ENCODE measurements at regions not wholly inside any gene's neighbourhood (a gene's known extent, or its start where the extent isn't known, plus 50 kb on each side); places are given as distances from the start of the nearest gene placed in this dataset.

DNA sequence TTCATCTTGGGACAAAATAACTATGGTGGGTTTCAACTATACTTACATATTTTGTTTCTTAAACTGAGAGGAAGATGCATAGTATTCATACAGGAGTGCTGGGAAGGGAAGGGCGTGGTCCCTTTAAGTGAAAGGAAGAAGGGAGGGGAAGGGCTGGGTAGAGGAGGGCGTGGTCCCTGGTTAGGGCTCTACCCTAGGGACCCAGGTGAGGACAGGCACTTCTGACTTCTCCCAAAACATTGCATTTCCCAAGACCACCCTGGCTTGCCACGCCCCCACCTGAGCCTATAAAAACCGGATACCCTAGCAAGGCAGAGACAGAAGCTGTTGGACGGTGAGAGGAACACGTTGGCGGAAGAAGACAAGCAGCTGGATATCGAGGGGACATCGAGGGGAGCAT is 157.6 kb upstream of the PLXNA4 start:
- DNase-seq (ENCODE audit: low read depth), result no peak
- TF ChIP-seq, protein P1, sequence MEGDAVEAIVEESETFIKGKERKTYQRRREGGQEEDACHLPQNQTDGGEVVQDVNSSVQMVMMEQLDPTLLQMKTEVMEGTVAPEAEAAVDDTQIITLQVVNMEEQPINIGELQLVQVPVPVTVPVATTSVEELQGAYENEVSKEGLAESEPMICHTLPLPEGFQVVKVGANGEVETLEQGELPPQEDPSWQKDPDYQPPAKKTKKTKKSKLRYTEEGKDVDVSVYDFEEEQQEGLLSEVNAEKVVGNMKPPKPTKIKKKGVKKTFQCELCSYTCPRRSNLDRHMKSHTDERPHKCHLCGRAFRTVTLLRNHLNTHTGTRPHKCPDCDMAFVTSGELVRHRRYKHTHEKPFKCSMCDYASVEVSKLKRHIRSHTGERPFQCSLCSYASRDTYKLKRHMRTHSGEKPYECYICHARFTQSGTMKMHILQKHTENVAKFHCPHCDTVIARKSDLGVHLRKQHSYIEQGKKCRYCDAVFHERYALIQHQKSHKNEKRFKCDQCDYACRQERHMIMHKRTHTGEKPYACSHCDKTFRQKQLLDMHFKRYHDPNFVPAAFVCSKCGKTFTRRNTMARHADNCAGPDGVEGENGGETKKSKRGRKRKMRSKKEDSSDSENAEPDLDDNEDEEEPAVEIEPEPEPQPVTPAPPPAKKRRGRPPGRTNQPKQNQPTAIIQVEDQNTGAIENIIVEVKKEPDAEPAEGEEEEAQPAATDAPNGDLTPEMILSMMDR (IDR thresholded peaks at IDR 0.05; ENCODE audit: control insufficient read depth, insufficient read depth, low read depth, low read length, missing control alignments), result no peak
- H3K4me3 ChIP-seq (ENCODE audit: control insufficient read depth, low read depth, low read length), result no peak overlapping the region

DNA sequence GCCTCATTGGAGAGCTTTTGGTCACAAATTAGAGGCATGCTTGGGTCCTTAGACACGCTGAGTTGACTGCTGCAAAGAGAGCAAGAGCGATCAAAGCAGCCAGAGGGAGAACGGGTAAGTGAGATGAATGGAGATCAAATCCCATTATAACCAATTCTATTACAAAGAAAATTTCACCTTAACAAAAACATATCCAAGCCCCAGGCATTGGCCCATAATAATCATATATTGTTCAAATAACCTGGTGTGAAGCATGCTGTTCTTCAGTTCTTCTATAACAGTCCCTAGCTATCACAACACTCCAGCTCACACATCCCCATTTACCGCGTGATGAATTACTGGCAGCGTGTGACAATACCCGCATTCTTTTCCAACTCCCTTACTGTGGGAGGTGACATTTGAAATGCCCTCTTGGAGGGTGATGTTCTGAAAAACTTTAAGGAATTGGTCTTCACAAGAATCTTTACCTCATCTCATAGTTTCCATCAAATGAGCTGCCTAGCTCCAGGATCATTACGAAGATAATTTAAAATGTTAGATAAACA is 156.1 kb upstream of the PLXNA4 start:
- H3K4me3 ChIP-seq (ENCODE audit: control insufficient read depth, low read depth, low read length), result no peak overlapping the region
- no peak for DNase-seq (ENCODE audit: low read depth)
- TF ChIP-seq, protein P1 (IDR thresholded peaks at IDR 0.05; ENCODE audit: control insufficient read depth, insufficient read depth, low read depth, low read length, missing control alignments), result no peak

DNA sequence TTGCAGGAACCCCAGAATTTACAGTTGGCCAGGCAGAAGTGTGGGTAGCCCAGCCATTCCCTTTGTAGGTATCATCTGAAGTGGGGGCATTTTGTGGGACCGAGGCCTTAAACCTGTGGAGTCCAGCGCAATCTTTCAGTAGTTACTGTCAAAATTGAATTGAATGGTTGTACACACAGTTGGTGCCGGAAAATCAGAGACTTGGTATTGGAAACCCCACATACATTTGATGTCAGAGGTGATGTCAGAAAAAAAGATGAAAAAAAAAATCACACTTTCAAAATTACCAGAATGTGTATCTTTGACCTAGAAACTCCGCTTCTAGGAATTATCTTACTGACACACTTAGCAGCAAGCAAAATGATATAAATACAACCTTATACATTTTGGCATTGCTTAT is 153.8 kb upstream of the PLXNA4 start:
- no peak for DNase-seq (ENCODE audit: low read depth)
- no peak overlapping the region for H3K4me3 ChIP-seq (ENCODE audit: control insufficient read depth, low read depth, low read length)
- TF ChIP-seq, protein P1 (IDR thresholded peaks at IDR 0.05; ENCODE audit: control insufficient read depth, insufficient read depth, low read depth, low read length, missing control alignments), result no peak

DNA sequence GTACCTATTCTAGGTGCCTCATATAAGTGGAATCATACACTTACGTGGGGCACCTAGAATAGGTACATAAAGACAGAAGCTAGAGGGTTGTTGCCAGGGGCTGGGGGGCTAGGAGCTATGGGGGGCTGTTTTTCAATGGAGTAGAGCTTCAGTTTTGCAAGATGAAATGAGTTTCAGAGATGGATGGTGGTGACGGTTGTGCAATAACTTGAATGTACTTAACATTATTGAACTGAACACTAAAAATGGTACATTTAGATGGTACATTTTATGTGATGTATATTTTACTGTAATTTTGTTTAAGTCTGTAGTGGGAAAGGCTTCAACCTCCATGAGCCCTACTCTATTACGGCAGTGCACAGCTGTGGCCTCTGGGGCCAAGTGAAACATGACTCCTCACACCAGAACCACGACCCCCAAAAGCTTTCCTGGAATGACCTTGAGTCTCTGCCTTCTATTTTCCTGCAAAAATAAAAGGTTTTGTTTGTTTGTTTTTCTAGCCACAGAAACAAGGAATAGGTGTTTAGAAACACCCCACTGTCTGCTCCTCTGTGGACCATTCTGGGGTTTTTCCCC is 147.3 kb upstream of the PLXNA4 start:
- no peak for DNase-seq (ENCODE audit: low read depth)
- no peak overlapping the region for H3K4me3 ChIP-seq (ENCODE audit: control insufficient read depth, low read depth, low read length)
- TF ChIP-seq, protein P1 (IDR thresholded peaks at IDR 0.05; ENCODE audit: control insufficient read depth, insufficient read depth, low read depth, low read length, missing control alignments), result no peak

DNA sequence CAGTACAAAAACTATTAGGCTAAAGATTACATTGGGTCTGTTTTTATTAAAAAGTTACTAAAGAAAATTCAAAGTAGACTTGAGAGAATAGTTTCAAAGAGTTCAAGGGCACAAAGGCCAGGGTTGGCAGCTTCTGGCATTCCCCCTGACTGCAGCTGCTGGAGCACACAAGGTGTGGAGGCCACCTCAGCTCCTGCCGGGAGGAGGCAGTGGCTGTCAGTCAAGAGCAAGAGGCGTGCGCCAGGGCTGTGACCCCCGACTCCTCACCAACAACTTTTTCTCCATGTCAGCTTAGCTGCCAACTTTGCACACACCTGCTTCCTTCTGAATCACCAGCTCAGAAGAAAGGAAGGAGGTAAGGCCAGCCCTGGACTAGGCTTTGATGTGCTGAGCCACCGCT is 144.6 kb upstream of the PLXNA4 start:
- no peak overlapping the region for H3K4me3 ChIP-seq (ENCODE audit: control insufficient read depth, low read depth, low read length)
- DNase-seq (ENCODE audit: low read depth), result no peak
- TF ChIP-seq, protein P1 (IDR thresholded peaks at IDR 0.05; ENCODE audit: control insufficient read depth, insufficient read depth, low read depth, low read length, missing control alignments), result no peak

DNA sequence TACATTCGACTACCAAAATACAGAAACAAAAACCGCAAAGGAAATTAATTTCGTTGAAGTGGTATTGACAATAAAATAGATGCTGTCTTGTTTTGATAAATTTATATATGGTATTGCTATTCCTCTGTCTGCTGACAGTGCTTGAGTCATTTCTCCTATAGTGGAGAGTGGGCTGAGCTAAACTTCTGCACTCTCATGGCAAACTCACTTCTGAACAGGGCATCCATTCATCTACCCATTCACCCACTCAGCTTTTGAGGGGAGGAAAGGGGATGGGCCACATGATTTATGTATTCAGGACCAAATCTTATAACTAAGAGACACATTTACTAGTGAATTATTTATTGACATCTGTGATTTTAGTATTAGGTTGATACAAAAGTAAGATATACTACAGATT is 137.6 kb upstream of the PLXNA4 start:
- TF ChIP-seq, protein P1 (IDR thresholded peaks at IDR 0.05; ENCODE audit: control insufficient read depth, insufficient read depth, low read depth, low read length, missing control alignments), result no peak
- no peak overlapping the region for H3K4me3 ChIP-seq (ENCODE audit: control insufficient read depth, low read depth, low read length)
- DNase-seq (ENCODE audit: low read depth), result no peak
